ENCODE measurements at regions not wholly inside any gene's neighbourhood (a gene's known extent, or its start where the extent isn't known, plus 50 kb on each side); places are given as distances from the start of the nearest gene placed in this dataset.

DNA sequence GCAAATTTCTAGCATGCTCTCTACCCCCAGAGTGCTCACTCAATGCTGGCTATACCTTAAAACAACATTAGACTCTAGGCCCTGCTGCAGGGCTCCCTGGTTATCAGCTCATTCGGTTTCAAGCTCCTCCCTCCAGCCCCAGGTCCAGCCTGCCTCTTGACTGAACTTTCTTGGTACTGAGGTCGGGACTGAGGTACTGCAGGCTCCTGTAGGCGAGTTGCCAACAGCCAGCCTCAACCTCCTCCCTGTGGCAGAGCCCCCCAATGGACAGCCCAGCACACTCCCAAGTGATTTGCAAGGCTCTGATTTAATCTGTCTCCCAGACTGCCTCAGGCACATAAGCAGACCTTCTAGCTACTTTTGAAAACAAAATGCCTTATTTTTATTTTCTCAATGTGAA lies 73.6 kb upstream of the EIF3M start:
- TF ChIP-seq, protein P1, sequence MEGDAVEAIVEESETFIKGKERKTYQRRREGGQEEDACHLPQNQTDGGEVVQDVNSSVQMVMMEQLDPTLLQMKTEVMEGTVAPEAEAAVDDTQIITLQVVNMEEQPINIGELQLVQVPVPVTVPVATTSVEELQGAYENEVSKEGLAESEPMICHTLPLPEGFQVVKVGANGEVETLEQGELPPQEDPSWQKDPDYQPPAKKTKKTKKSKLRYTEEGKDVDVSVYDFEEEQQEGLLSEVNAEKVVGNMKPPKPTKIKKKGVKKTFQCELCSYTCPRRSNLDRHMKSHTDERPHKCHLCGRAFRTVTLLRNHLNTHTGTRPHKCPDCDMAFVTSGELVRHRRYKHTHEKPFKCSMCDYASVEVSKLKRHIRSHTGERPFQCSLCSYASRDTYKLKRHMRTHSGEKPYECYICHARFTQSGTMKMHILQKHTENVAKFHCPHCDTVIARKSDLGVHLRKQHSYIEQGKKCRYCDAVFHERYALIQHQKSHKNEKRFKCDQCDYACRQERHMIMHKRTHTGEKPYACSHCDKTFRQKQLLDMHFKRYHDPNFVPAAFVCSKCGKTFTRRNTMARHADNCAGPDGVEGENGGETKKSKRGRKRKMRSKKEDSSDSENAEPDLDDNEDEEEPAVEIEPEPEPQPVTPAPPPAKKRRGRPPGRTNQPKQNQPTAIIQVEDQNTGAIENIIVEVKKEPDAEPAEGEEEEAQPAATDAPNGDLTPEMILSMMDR (IDR thresholded peaks at IDR 0.05; ENCODE audit: low read depth, low read length), result no peak
- no peak overlapping the region for H3K27ac ChIP-seq (ENCODE audit: low read depth, low read length)
- CTCF ChIA-PET, result no interaction called here

DNA sequence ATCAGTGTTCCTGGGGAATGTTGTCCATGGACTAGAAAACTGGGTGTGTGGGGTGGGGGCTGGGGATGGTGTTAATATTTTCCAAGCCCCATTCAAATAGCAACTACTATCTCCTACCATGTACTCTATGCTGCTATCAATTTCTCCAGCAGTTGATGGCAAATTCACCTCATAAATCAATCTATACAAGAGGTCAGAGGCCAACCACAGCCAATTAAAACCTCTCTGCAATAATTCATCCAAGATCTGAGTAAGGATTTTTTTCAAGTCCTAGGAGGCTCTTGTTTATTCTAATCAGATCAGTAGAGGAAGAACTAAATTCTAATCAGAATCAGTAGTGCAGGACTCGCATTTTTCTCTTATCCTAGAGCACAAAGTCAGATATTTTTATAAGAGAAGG lies 73.4 kb upstream of the WT1 start:
- H3K4me3 ChIP-seq (ENCODE audit: low read depth, low read length), result no peak overlapping the region
- POLR2A ChIA-PET, result no interaction called here
- CTCF ChIA-PET, result no interaction called here
- H3K27ac ChIP-seq (ENCODE audit: low read depth, low read length), result no peak overlapping the region
- no peaks in the 10 kb centered on the region for H3K27me3 ChIP-seq (ENCODE audit: control insufficient read depth, insufficient read depth, low read length)
- no peaks in the 10 kb centered on the region for H3K9me3 ChIP-seq (ENCODE audit: control insufficient read depth, insufficient read depth, low read length)
- no peak for DNase-seq (ENCODE audit: low read depth, low spot score)
- TF ChIP-seq, protein P1 (IDR thresholded peaks at IDR 0.05; ENCODE audit: low read depth, low read length), result no peak

More for the DNA sequence above, 73.6 kb upstream of the EIF3M start:
- Histone ChIP-seq H3K9me3 (ENCODE audit: control insufficient read depth, insufficient read depth, low read length) (no peaks in the 10 kb centered on the region), H3K27me3 (ENCODE audit: control insufficient read depth, insufficient read depth, low read length) (no peaks in the 10 kb centered on the region), H3K4me3 (ENCODE audit: low read depth, low read length) (no peak overlapping the region)
- DNase-seq (ENCODE audit: low read depth, low spot score), result no peak
- POLR2A ChIA-PET, result no interaction called here

DNA sequence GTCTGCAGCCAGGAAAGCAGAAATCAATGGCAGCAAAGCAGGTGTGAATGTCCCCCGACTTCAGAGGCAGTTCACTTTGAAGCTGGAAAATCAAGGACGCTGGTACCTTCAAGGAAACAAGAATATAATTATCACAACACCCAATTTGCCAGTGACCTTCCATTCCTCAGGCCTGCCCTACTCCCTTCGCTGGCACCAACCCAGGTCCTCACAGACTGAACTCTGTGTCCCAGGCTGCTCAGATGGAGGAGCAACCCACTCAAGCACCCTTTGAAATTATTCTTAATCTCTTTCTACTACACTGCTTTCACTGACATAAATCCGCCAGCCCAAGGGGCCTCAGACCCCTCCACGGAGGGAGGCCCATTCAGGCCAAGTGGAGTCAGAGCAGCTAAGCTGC lies 64.7 kb upstream of the WT1 start:
- TF ChIP-seq, protein P1 (IDR thresholded peaks at IDR 0.05; ENCODE audit: low read depth, low read length), result no peak
- Histone ChIP-seq H3K27ac (ENCODE audit: low read depth, low read length) (no peak overlapping the region), H3K27me3 (ENCODE audit: control insufficient read depth, insufficient read depth, low read length) (peaks cover 2% of the 10 kb centered on the region), H3K4me3 (ENCODE audit: low read depth, low read length) (no peak overlapping the region), H3K9me3 (ENCODE audit: control insufficient read depth, insufficient read depth, low read length) (no peaks in the 10 kb centered on the region)
- ChIA-PET POLR2A (no interaction called here), CTCF (no interaction called here)
- DNase-seq (ENCODE audit: low read depth, low spot score), result no peak

DNA sequence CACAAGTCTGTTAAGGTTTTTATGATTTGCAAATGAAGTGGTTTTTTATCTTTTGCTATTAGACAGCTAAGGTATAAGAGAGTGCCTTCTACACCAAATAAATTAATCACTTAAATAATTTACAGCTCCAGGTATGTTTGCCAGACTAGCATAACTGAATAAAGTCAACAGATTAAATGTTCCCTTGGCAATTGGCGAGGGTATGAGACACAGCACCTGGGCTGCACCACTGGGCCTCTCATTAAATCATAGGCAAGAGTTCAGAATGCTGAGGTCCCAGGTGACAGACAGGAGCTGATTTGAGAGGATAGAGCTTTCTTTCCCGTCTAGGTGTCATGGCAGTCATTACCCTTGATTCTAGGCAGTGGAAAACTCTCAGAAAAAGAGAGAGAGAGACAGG lies 62.6 kb upstream of the WT1 start:
- ChIA-PET CTCF (no interaction called here), POLR2A (no interaction called here)
- no peaks in the 10 kb centered on the region for H3K9me3 ChIP-seq (ENCODE audit: control insufficient read depth, insufficient read depth, low read length)
- no peak for DNase-seq (ENCODE audit: low read depth, low spot score)
- H3K27ac ChIP-seq (ENCODE audit: low read depth, low read length), result no peak overlapping the region
- H3K27me3 ChIP-seq (ENCODE audit: control insufficient read depth, insufficient read depth, low read length), result peaks cover 2% of the 10 kb centered on the region
- H3K4me3 ChIP-seq (ENCODE audit: low read depth, low read length), result no peak overlapping the region
- TF ChIP-seq, protein P1 (IDR thresholded peaks at IDR 0.05; ENCODE audit: low read depth, low read length), result no peak

DNA sequence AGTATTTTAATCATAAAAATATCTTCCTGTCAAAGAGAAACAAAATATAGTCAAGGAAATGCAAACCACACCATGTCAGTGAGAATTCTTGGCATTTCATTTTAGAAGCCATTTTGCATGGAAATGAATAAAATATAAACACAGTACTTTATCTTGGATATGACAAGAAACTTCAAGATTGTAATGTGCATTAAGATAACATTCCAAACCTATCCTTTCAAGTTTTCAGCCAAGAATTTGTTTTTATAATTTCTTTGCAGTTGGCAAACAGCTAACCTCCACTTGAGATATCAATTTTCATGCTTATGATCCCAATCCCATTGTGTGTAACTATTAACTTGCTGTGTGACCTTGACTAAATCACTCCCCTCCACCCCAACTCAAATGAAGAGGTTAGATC lies 59.3 kb upstream of the WT1 start:
- Histone ChIP-seq H3K9me3 (ENCODE audit: control insufficient read depth, insufficient read depth, low read length) (no peaks in the 10 kb centered on the region), H3K27me3 (ENCODE audit: control insufficient read depth, insufficient read depth, low read length) (peaks cover 2% of the 10 kb centered on the region), H3K27ac (ENCODE audit: low read depth, low read length) (no peak overlapping the region), H3K4me3 (ENCODE audit: low read depth, low read length) (no peak overlapping the region)
- POLR2A ChIA-PET, result no interaction called here
- CTCF ChIA-PET, result interaction anchor here (0.7 kb wide), 1 partner anchor 343 kb away, joined by 6 read pairs; no protein-coding TSS in a partner anchor
- TF ChIP-seq, protein P1 (IDR thresholded peaks at IDR 0.05; ENCODE audit: low read depth, low read length), result no peak
- DNase-seq (ENCODE audit: low read depth, low spot score), result no peak

All from AG04450 (cell line).